HL-60 (cell line): ENCODE measurements at regions not wholly inside any gene's neighbourhood (a gene's known extent, or its start where the extent isn't known, plus 50 kb on each side); places are given as distances from the start of the nearest gene placed in this dataset.

ENCODE experiments used
- CTCF ChIP-seq: IDR thresholded peaks from one replicate; pipeline ENCODE4 v1.5.1; 2011; ENCODE audit warnings: low read length, control low read depth, inconsistent platforms; ENCODE audit not compliant: insufficient read depth
- GABPA ChIP-seq: IDR thresholded peaks from 2 replicates; pipeline ENCODE4 v1.6.1; 2012; ENCODE audit warnings: low read depth
- POLR2AphosphoS5 ChIP-seq: IDR thresholded peaks from 2 replicates; pipeline ENCODE4 v1.6.1; 2012; ENCODE audit warnings: low read depth
- REST ChIP-seq: IDR thresholded peaks from 2 replicates; pipeline ENCODE4 v1.6.1; 2012; ENCODE audit warnings: low read depth; ENCODE audit not compliant: insufficient replicate concordance
- SPI1 ChIP-seq: IDR thresholded peaks from 2 replicates; pipeline ENCODE4 v1.6.1; 2012; ENCODE audit warnings: low read depth, mild to moderate bottlenecking, borderline replicate concordance

- TF ChIP-seq CTCF, result no peak
- no peak for TF ChIP-seq GABPA
- no peak for TF ChIP-seq REST
- no peak for TF ChIP-seq POLR2AphosphoS5
- no peak for TF ChIP-seq SPI1
Measured at GRCh38 chr10:110364531-110364937, 59.8 kb upstream of the SMNDC1 start.
